Right atrium auricular region (tissue), 2 donors: ENCODE measurements at regions not wholly inside any gene's neighbourhood (a gene's known extent, or its start where the extent isn't known, plus 50 kb on each side); places are given as distances from the start of the nearest gene placed in this dataset.

Experiments used
- DNase-seq: peaks from one replicate; pipeline ENCODE4 v3.0.0-alpha.2; 2019; ENCODE audit warnings: low spot score
- H3K27ac ChIP-seq, 2 donors: fragments of 200-600 bp; sonication (generic); 1 replicate in 1 of 2; 2 replicates in 1 of 2; pipeline ENCODE4 v1.5.1; 2016 to 2019
- H3K27me3 ChIP-seq, 2 donors: fragments of 200-600 bp; sonication (generic); one replicate each; pipeline versions ENCODE4 v1.5.1 to v1.6.0; 2017 to 2019
- H3K36me3 ChIP-seq: fragments of 200-600 bp; sonication (generic); one replicate; pipeline ENCODE4 v1.5.1; 2016
- H3K4me1 ChIP-seq, 2 donors: fragments of 200-600 bp; sonication (generic); one replicate each; pipeline versions ENCODE4 v1.5.1 to v1.6.0; 2017 to 2019
- H3K4me3 ChIP-seq, 2 donors: fragments of 200-600 bp; sonication (generic); 1 replicate in 1 of 2; 2 replicates in 1 of 2; pipeline ENCODE4 v1.5.1; 2017 to 2019; ENCODE audit warnings: mild to moderate bottlenecking in 1 of 2, moderate library complexity in 1 of 2
- H3K9me3 ChIP-seq, 2 donors: fragments of 200-600 bp; sonication (generic); one replicate each; pipeline ENCODE4 v1.5.1; 2019
- TF ChIP-seq, protein P1 (sequence below), 2 donors: fragments of 200-600 bp; sonication (generic); IDR thresholded peaks; one replicate each; pipeline ENCODE4 v1.5.1; 2019; ENCODE audit warnings: antibody characterized with exemption in 2 of 2

DNA sequence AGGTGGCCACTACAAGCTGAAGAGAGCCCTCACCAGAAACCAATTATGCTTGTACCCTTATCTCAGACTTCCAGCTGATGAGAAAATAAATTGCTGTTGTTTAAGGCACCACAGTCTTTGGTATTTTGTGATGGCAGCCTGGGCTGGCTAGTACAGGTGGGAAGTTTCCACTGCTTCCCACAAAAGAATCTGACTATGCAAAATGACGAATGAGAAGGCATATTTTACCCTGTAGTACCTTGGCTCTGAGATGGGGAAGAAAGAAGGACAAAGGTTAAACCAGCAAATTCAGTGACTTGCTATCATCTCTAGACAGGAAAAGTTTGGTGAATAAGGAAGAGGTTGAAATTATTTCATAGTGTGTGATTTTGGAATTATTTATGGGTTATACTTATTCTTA is 112.8 kb upstream of the ELL2 start:
- H3K27ac ChIP-seq, result no peak overlapping the region
- TF ChIP-seq, protein P1, sequence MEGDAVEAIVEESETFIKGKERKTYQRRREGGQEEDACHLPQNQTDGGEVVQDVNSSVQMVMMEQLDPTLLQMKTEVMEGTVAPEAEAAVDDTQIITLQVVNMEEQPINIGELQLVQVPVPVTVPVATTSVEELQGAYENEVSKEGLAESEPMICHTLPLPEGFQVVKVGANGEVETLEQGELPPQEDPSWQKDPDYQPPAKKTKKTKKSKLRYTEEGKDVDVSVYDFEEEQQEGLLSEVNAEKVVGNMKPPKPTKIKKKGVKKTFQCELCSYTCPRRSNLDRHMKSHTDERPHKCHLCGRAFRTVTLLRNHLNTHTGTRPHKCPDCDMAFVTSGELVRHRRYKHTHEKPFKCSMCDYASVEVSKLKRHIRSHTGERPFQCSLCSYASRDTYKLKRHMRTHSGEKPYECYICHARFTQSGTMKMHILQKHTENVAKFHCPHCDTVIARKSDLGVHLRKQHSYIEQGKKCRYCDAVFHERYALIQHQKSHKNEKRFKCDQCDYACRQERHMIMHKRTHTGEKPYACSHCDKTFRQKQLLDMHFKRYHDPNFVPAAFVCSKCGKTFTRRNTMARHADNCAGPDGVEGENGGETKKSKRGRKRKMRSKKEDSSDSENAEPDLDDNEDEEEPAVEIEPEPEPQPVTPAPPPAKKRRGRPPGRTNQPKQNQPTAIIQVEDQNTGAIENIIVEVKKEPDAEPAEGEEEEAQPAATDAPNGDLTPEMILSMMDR (IDR thresholded peaks at IDR 0.05), result no peak
- no peak overlapping the region for H3K4me3 ChIP-seq
- H3K27me3 ChIP-seq, result no peaks in the 10 kb centered on the region
- H3K36me3 ChIP-seq, result no peaks in the 10 kb centered on the region
- no peaks in the 10 kb centered on the region for H3K4me1 ChIP-seq
- no peak for DNase-seq
- H3K9me3 ChIP-seq, result no peaks in the 10 kb centered on the region

DNA sequence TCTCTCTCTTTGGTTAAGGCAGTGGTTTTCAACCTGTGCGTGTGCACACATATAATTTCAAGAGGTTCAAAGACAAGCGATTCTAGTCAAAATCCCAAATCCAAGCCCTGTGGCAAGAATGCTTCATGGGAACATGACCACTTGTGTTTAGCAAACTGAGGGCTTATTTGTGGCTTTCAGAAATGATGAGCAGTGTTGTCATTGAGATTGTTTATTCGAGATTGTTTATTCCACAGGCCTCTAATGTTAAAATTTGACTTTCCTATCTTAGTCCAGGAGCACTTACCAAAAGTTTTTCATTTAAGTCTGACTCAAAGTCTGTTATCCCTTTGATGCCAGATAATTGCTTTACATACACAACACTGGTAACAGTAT is 111.1 kb upstream of the ELL2 start:
- no peak overlapping the region for H3K4me3 ChIP-seq
- TF ChIP-seq, protein P1 (IDR thresholded peaks at IDR 0.05), result no peak
- H3K27ac ChIP-seq, result no peak overlapping the region

DNA sequence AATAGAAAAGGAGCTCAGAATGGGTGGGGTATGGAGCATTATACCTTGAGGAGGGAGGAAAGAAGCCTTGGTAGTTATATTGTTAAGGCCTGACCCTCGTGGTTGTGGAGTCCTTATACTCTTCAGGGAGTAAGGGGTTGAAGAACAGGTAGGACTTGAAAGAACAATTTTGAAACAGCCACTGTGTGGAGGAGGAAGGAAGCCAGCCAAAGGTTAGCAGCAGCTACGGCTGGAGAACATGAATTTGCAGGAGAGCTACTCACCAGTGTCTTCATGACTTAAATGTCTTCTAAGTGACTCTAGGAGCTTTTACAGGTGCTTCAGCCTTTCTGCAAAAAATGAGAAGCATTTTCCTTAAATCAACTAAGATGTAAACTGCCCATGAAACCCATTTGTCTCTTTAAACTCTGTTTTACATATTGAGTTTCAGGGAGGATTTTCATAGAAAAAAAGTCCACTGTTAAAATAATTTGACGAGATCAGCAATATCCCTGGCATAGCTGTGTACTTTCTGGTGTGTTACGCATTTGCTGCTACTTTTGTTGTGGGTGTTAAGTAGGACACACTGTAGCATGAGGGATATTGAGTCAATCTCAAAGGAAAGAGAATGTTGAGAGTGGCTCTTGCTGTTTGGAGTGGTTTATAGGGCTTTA is 110.6 kb upstream of the ELL2 start:
- H3K27ac ChIP-seq, result no peak overlapping the region
- no peaks in the 10 kb centered on the region for H3K27me3 ChIP-seq
- peaks cover 0 to 4% of the 10 kb centered on the region in 2 donors for H3K4me1 ChIP-seq
- no peaks in the 10 kb centered on the region for H3K36me3 ChIP-seq
- no peak overlapping the region for H3K4me3 ChIP-seq
- DNase-seq, result no peak
- H3K9me3 ChIP-seq, result no peaks in the 10 kb centered on the region
- TF ChIP-seq, protein P1 (IDR thresholded peaks at IDR 0.05), result no peak

More for the DNA sequence above, 111.1 kb upstream of the ELL2 start:
- H3K4me1 ChIP-seq, result peaks cover 0 to 3% of the 10 kb centered on the region in 2 donors
- DNase-seq, result no peak
- no peaks in the 10 kb centered on the region for H3K27me3 ChIP-seq
- H3K36me3 ChIP-seq, result no peaks in the 10 kb centered on the region
- no peaks in the 10 kb centered on the region for H3K9me3 ChIP-seq

DNA sequence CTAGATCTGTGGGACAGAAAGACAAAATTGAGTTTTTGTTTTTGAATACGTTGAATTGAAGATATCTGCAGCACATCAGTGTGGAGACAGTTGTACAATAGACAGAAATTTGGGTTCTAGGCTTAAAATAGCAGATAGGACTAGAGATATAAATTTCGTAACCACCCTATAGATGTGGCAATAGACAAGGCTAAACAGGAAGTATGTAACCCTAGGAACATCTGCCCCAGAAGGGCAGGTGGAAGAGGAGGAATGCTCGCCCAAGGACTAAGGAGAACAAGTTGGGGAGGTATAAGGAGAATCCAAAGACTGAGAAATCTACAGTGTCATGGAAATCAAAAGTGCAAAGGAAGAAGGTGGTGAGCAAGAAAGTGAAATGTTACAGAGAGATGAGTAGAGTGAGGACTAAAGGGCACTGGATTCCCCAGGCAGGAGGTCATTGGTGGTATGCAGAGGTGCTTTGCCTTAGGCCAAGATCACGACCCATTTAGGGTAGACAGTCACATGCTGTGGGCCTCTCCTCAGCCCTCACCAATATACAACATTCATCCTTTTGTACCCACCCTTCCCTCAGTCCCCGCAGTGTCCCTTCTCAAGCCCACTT is 109.1 kb upstream of the ELL2 start:
- TF ChIP-seq, protein P1 (IDR thresholded peaks at IDR 0.05), result no peak
- no peak overlapping the region for H3K4me3 ChIP-seq
- no peak for DNase-seq

DNA sequence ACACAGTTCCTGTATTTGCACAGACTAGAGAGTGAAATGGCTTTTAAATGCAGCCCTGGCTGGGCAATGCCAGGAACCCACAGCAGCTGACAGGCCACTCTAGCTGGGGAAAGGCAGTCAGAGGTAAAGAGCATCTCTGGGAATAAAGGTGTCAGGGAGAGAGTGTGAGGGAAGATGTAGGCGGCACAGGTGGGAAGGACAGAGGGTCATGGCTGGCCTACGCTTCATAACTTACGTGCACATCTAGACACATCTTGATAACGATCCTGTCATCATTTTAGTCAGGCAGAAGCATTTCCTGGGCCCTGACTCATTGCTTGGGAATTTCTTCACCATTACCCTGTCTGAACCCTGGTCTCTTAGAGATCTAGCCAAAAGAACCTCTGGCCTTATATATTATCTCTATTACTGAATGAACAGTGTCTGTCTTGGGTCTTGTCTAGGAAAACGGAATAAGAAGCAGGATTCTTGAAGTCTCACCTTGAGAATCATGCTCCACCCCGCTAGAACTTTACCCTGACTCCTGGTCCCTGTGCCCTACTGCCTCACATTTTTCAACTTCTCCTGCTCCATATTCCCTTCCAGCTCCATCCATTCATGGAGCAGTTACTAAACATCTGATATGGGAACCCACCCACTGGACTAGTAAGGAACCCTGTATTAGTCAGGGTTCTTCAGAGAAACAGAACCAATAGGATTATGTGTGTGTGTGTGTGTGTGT is 106.4 kb upstream of the ELL2 start:
- no peak overlapping the region for H3K4me3 ChIP-seq

More for the DNA sequence above, 109.1 kb upstream of the ELL2 start:
- Histone ChIP-seq H3K9me3 (no peaks in the 10 kb centered on the region), H3K27ac (no peak overlapping the region), H3K27me3 (no peaks in the 10 kb centered on the region), H3K36me3 (no peaks in the 10 kb centered on the region), H3K4me1 (peaks cover 0 to 4% of the 10 kb centered on the region in 2 donors)

More for the DNA sequence above, 106.4 kb upstream of the ELL2 start:
- no peak for DNase-seq
- no peaks in the 10 kb centered on the region for H3K9me3 ChIP-seq
- H3K36me3 ChIP-seq, result no peaks in the 10 kb centered on the region
- H3K27ac ChIP-seq, result no peak overlapping the region
- H3K27me3 ChIP-seq, result no peaks in the 10 kb centered on the region
- TF ChIP-seq, protein P1 (IDR thresholded peaks at IDR 0.05), result no peak
- peaks cover 0 to 7% of the 10 kb centered on the region in 2 donors for H3K4me1 ChIP-seq
